K562 (cell line): ENCODE measurements at regions not wholly inside any gene's neighbourhood (a gene's known extent, or its start where the extent isn't known, plus 50 kb on each side); places are given as distances from the start of the nearest gene placed in this dataset.

ENCODE experiments used
- ARID4B ChIP-seq: sonication (generic); formaldehyde crosslinking; IDR thresholded peaks from 2 replicates; pipeline ENCODE4 v1.8.0; 2022; ENCODE audit warnings: mild to moderate bottlenecking, missing genetic modification reagents
- ATF1 ChIP-seq, 2 experiments: fragments of 450-650 bp in 1 of 2; IDR thresholded peaks; 2 replicates each; pipeline ENCODE4 v1.6.1; 2016; ENCODE audit warnings: missing compliant biosample characterization in 1 of 2, missing genetic modification characterization in 1 of 2
- CHCHD3 ChIP-seq: fragments of 250-450 bp; sonication (Bioruptor Pico); IDR thresholded peaks from 2 replicates; pipeline ENCODE4 v2.1.2; 2022; ENCODE audit warnings: mild to moderate bottlenecking
- CTBP1 ChIP-seq: fragments of 450-650 bp; IDR thresholded peaks from 2 replicates; pipeline ENCODE4 v1.6.1; 2016; ENCODE audit warnings: borderline replicate concordance
- DDX20 ChIP-seq: fragments of 450-650 bp; IDR thresholded peaks from 2 replicates; pipeline ENCODE4 v1.6.1; 2016; ENCODE audit warnings: missing genetic modification characterization, low read depth, mild to moderate bottlenecking, missing compliant biosample characterization, moderate library complexity
- HMG20A ChIP-seq: fragments of 450-650 bp; formaldehyde crosslinking; conservative IDR thresholded peaks from 2 replicates; pipeline ENCODE4 v1.4.0; 2020; ENCODE audit warnings: mild to moderate bottlenecking, mixed read lengths
- HNRNPLL ChIP-seq: fragments of 200-400 bp; formaldehyde crosslinking; IDR thresholded peaks from 2 replicates; pipeline ENCODE4 v1.6.1; 2017; ENCODE audit warnings: low read length, low read depth, mild to moderate bottlenecking; ENCODE audit not compliant: poor library complexity, severe bottlenecking
- JUNB ChIP-seq: fragments of 450-650 bp; formaldehyde crosslinking; conservative IDR thresholded peaks from 2 replicates; pipeline ENCODE4 v1.4.0; 2020; ENCODE audit warnings: mild to moderate bottlenecking
- KDM1A ChIP-seq, 2 experiments: fragments of 450-650 bp; IDR thresholded peaks; 2 replicates each; pipeline ENCODE4 v1.6.1; 2016; ENCODE audit warnings: mild to moderate bottlenecking in 2 of 2
- MNT ChIP-seq, 2 experiments: fragments of 450-650 bp; conservative IDR thresholded peaks; 2 replicates each; pipeline ENCODE4 v1.6.1; 2017; ENCODE audit warnings: mild to moderate bottlenecking in 2 of 2, moderate library complexity in 2 of 2
- NBN ChIP-seq: fragments of 450-650 bp; IDR thresholded peaks from 2 replicates; pipeline ENCODE4 v1.6.1; 2016; ENCODE audit warnings: low read depth, mild to moderate bottlenecking
- NFYB ChIP-seq: IDR thresholded peaks from 2 replicates; pipeline ENCODE4 v1.6.1; 2011; ENCODE audit warnings: mild to moderate bottlenecking, moderate library complexity; ENCODE audit not compliant: insufficient read length; ENCODE audit errors: extremely low read depth
- TSC22D4 ChIP-seq: fragments of 450-650 bp; IDR thresholded peaks from 2 replicates; pipeline ENCODE4 v1.6.1; 2016; ENCODE audit warnings: missing genetic modification characterization, missing biosample characterization, control low read depth
- WHSC1 ChIP-seq: IDR thresholded peaks from one replicate; pipeline ENCODE4 v1.6.1; 2012; ENCODE audit warnings: low read length, control low read depth, inconsistent platforms
- ZBTB17 ChIP-seq: fragments of 450-650 bp; formaldehyde crosslinking; IDR thresholded peaks from 2 replicates; pipeline ENCODE4 v1.4.0; 2020; ENCODE audit warnings: mild to moderate bottlenecking
- TF ChIP-seq, protein P1 (sequence below), 2 experiments: IDR thresholded peaks; 2 replicates each; pipeline ENCODE4 v1.6.1; 2011; ENCODE audit warnings: borderline replicate concordance in 1 of 2, control low read depth in 1 of 2, low read depth in 1 of 2, low read length in 1 of 2, mild to moderate bottlenecking in 1 of 2, mixed read lengths in 1 of 2, moderate library complexity in 1 of 2; ENCODE audit not compliant: insufficient read depth in 1 of 2, insufficient read length in 1 of 2, poor library complexity in 1 of 2, severe bottlenecking in 1 of 2; ENCODE audit errors: extremely low read depth in 1 of 2

DNA sequence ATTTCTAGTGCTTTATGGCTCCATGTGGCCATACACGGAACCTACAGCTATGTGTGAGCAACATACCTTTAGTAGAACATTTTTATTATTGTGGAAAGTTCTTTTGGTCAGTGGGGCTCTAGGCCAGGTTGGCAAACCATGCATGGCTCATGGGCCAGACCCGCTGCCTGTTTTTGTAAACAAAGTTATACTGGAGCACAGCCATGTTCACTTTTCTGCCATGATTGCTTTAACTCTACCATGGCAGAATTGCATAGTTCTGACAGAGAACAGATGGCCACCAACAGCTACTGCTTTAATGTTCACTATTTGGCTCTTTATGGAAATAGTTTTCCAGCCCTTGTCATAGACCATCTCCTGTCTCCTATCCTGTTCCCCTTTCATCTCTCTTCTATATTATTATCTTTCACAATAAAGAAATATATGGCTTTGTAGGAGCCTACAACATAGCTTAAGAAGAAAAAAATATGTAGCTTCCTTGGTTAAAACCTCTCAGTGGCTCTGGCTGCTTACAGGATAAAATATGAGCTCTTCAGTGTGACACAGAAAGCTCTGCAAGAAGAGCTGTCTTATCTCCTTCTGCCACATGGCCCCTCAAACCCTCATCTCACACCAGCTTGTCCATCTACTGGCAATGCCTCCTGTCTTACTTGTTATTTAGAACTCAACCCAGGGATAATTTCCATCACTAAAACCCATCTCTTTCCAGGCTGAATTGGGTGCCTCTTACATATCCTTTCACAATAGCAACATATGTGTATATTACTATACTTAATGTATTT lies 54.6 kb upstream of the RWDD3 start (continued):
- TF ChIP-seq MNT (conservative IDR thresholded peaks at IDR 0.05) (peak; percentile 33 to 53; a peak in 3 of 4 replicates), DDX20 (tag) (no peak), TSC22D4 (tag) (no peak), JUNB (CRISPR knock-in tag) (no peak), HNRNPLL (no peak), ATF1 (CRISPR knock-in tag; IDR thresholded peaks at IDR 0.05) (no peak), ATF1 (tag; IDR thresholded peaks at IDR 0.05) (no peak; the same call in 1 of the 2 replicates), ZBTB17 (CRISPR knock-in tag) (no peak), KDM1A (IDR thresholded peaks at IDR 0.05) (peak; percentile 92 to 95), NFYB (no peak), CTBP1 (peak; percentile 81; the same call in 1 of the 2 replicates), ARID4B (CRISPR knock-in tag) (no peak), WHSC1 (no peak), HMG20A (CRISPR knock-in tag) (no peak), NBN (peak; percentile 82; the same call in 1 of the 2 replicates), CHCHD3 (no peak)
- TF ChIP-seq, protein P1, sequence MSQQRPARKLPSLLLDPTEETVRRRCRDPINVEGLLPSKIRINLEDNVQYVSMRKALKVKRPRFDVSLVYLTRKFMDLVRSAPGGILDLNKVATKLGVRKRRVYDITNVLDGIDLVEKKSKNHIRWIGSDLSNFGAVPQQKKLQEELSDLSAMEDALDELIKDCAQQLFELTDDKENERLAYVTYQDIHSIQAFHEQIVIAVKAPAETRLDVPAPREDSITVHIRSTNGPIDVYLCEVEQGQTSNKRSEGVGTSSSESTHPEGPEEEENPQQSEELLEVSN (IDR thresholded peaks at IDR 0.05; ENCODE audit: borderline replicate concordance in 1 of 2, extremely low read depth in 1 of 2, insufficient read depth in 1 of 2, insufficient read length in 1 of 2, low read depth in 1 of 2, low read length in 1 of 2, poor library complexity in 1 of 2, severe bottlenecking in 1 of 2): no peak
